ENCODE measurements at regions not wholly inside any gene's neighbourhood (a gene's known extent, or its start where the extent isn't known, plus 50 kb on each side); places are given as distances from the start of the nearest gene placed in this dataset.

GRCh38 chr3:124435467-124435866 lies 294.8 kb upstream of the UMPS start:
- H3K36me3 ChIP-seq (ENCODE audit: insufficient read depth) = no peaks in the 10 kb centered on the region
- no peak for TF ChIP-seq CTCF (conservative IDR thresholded peaks at IDR 0.05; ENCODE audit: low read depth, low read length)
- H4K20me1 ChIP-seq (ENCODE audit: insufficient read depth) = no peaks in the 10 kb centered on the region
- H3K9ac ChIP-seq = no peak overlapping the region
- no peak overlapping the region for H3K4me3 ChIP-seq (IDR thresholded peaks at IDR 0.05; ENCODE audit: insufficient read depth, low read depth, low read length)
- H3K79me2 ChIP-seq (ENCODE audit: insufficient read depth, low read depth) = no peaks in the 10 kb centered on the region
- no peak overlapping the region for H3K4me2 ChIP-seq
- no peaks in the 10 kb centered on the region for H3K27me3 ChIP-seq (ENCODE audit: insufficient read depth, low read depth)
- no peak overlapping the region for H3K27ac ChIP-seq
- no peak overlapping the region for H2AFZ ChIP-seq (ENCODE audit: low read depth)
- no peaks in the 10 kb centered on the region for H3K4me1 ChIP-seq (ENCODE audit: low read depth, poor library complexity, severe bottlenecking)

- no peak overlapping the region for H3K4me3 ChIP-seq (IDR thresholded peaks at IDR 0.05; ENCODE audit: insufficient read depth, low read depth, low read length)
- no peaks in the 10 kb centered on the region for H3K36me3 ChIP-seq (ENCODE audit: insufficient read depth)
- no peaks in the 10 kb centered on the region for H3K4me1 ChIP-seq (ENCODE audit: low read depth, poor library complexity, severe bottlenecking)
- no peaks in the 10 kb centered on the region for H3K27me3 ChIP-seq (ENCODE audit: insufficient read depth, low read depth)
- no peak overlapping the region for H3K27ac ChIP-seq
- H2AFZ ChIP-seq (ENCODE audit: low read depth) = no peak overlapping the region
- TF ChIP-seq CTCF (conservative IDR thresholded peaks at IDR 0.05; ENCODE audit: low read depth, low read length) = no peak
- H3K4me2 ChIP-seq = no peak overlapping the region
- no peaks in the 10 kb centered on the region for H3K79me2 ChIP-seq (ENCODE audit: insufficient read depth, low read depth)
- no peak overlapping the region for H3K9ac ChIP-seq
- no peaks in the 10 kb centered on the region for H4K20me1 ChIP-seq (ENCODE audit: insufficient read depth)
These were observed 291.4 kb upstream of the UMPS start for GRCh38 chr3:124438813-124439212.

DNA sequence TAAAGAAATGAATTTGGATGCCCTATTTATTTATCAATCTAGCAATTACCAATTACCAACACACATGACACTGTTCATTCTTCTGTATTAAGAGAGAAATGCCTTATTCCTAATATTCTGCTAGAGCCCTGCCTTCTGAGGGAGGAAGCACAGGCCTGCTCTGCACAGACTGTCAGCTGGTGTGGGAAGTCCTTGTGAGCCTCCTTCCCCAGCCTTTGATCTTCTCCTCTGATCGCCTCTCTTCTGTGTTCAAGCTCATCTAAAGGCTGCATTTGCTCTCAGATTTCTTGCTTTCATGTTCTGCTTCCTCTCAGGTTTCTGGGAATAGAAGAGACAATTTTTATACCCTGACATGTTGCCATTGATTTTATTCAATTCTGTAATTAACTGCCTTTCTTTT lies 290.6 kb upstream of the UMPS start:
- H3K9ac ChIP-seq = no peak overlapping the region
- H3K27ac ChIP-seq = no peak overlapping the region
- no peak for TF ChIP-seq CTCF (conservative IDR thresholded peaks at IDR 0.05; ENCODE audit: low read depth, low read length)
- H3K79me2 ChIP-seq (ENCODE audit: insufficient read depth, low read depth) = no peaks in the 10 kb centered on the region
- no peak overlapping the region for H3K4me3 ChIP-seq (IDR thresholded peaks at IDR 0.05; ENCODE audit: insufficient read depth, low read depth, low read length)
- H2AFZ ChIP-seq (ENCODE audit: low read depth) = no peak overlapping the region
- H3K4me2 ChIP-seq = no peak overlapping the region
- no peaks in the 10 kb centered on the region for H4K20me1 ChIP-seq (ENCODE audit: insufficient read depth)
- no peaks in the 10 kb centered on the region for H3K36me3 ChIP-seq (ENCODE audit: insufficient read depth)
- no peaks in the 10 kb centered on the region for H3K27me3 ChIP-seq (ENCODE audit: insufficient read depth, low read depth)
- no peaks in the 10 kb centered on the region for H3K4me1 ChIP-seq (ENCODE audit: low read depth, poor library complexity, severe bottlenecking)

GRCh38 chr3:124441766-124442165 lies 288.5 kb upstream of the UMPS start:
- no peaks in the 10 kb centered on the region for H3K27me3 ChIP-seq (ENCODE audit: insufficient read depth, low read depth)
- no peak for TF ChIP-seq CTCF (conservative IDR thresholded peaks at IDR 0.05; ENCODE audit: low read depth, low read length)
- H3K36me3 ChIP-seq (ENCODE audit: insufficient read depth) = no peaks in the 10 kb centered on the region
- no peak overlapping the region for H3K4me2 ChIP-seq
- H3K4me1 ChIP-seq (ENCODE audit: low read depth, poor library complexity, severe bottlenecking) = no peaks in the 10 kb centered on the region
- H2AFZ ChIP-seq (ENCODE audit: low read depth) = no peak overlapping the region
- H3K9ac ChIP-seq = no peak overlapping the region
- H3K27ac ChIP-seq = no peak overlapping the region
- H3K4me3 ChIP-seq (IDR thresholded peaks at IDR 0.05; ENCODE audit: insufficient read depth, low read depth, low read length) = no peak overlapping the region
- H3K79me2 ChIP-seq (ENCODE audit: insufficient read depth, low read depth) = no peaks in the 10 kb centered on the region
- H4K20me1 ChIP-seq (ENCODE audit: insufficient read depth) = no peaks in the 10 kb centered on the region

GRCh38 chr3:124442463-124442862 lies 287.8 kb upstream of the UMPS start:
- no peak overlapping the region for H3K4me2 ChIP-seq
- H3K79me2 ChIP-seq (ENCODE audit: insufficient read depth, low read depth) = no peaks in the 10 kb centered on the region
- no peaks in the 10 kb centered on the region for H3K27me3 ChIP-seq (ENCODE audit: insufficient read depth, low read depth)
- TF ChIP-seq CTCF (conservative IDR thresholded peaks at IDR 0.05; ENCODE audit: low read depth, low read length) = no peak
- no peaks in the 10 kb centered on the region for H4K20me1 ChIP-seq (ENCODE audit: insufficient read depth)
- no peaks in the 10 kb centered on the region for H3K36me3 ChIP-seq (ENCODE audit: insufficient read depth)
- H3K27ac ChIP-seq = no peak overlapping the region
- H3K9ac ChIP-seq = no peak overlapping the region
- H3K4me1 ChIP-seq (ENCODE audit: low read depth, poor library complexity, severe bottlenecking) = no peaks in the 10 kb centered on the region
- H3K4me3 ChIP-seq (IDR thresholded peaks at IDR 0.05; ENCODE audit: insufficient read depth, low read depth, low read length) = no peak overlapping the region
- no peak overlapping the region for H2AFZ ChIP-seq (ENCODE audit: low read depth)

Data from KMS-11 (cell line).